OCI-LY1 (cell line): ENCODE measurements at regions not wholly inside any gene's neighbourhood (a gene's known extent, or its start where the extent isn't known, plus 50 kb on each side); places are given as distances from the start of the nearest gene placed in this dataset.
"Not testable (repeated sequence)": the region's sequence is repeated elsewhere in the genome, so short reads cannot be mapped to it uniquely, and the experiment has no call there.

Experiments
- CTCF ChIP-seq: fragments of 200-600 bp; sonication (generic), shearing (Covaris generic); IDR thresholded peaks from 2 replicates; pipeline ENCODE4 v1.5.1; 2017; ENCODE audit warnings: mild to moderate bottlenecking, antibody characterized with exemption, low read length, moderate library complexity, mixed read lengths
- EZH2 ChIP-seq: fragments of 200-600 bp; sonication (generic), shearing (Covaris generic); IDR thresholded peaks from 2 replicates; pipeline ENCODE4 v1.8.0; 2017; ENCODE audit warnings: borderline replicate concordance, mixed run types, mild to moderate bottlenecking, antibody characterized with exemption, low read length, moderate library complexity, mixed read lengths

- not testable (repeated sequence) for TF ChIP-seq CTCF, EZH2
Observed at GRCh38 chr2:173737954-173738575, 227.1 kb downstream of the SP3 start.
